ENCODE measurements at regions not wholly inside any gene's neighbourhood (a gene's known extent, or its start where the extent isn't known, plus 50 kb on each side); places are given as distances from the start of the nearest gene placed in this dataset.
"Not testable (repeated sequence)": the region's sequence is repeated elsewhere in the genome, so short reads cannot be mapped to it uniquely, and the experiment has no call there.

DNA sequence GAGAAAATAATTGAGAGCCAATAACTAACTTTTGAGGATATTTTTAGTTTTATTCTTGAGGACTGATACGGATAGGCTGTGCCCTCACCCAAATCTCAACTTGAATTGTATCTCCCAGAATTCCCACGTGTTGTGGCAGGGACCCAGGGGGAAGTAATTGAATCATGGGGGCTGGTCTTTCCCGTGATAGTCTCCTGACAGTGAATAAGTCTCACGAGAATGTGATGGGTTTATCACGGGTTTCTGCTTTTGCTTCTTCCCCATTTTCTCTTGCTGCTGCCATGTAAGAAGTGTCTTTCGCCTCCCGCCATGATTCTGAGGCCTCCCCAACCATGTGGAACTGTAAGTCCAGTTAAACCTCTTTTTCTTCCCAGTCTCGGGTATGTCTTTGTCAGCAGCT lies 292.3 kb upstream of the TFAP2D start:
- not testable (repeated sequence) for TF ChIP-seq POLR2A (IDR thresholded peaks at IDR 0.05)
- TF ChIP-seq, protein P1, sequence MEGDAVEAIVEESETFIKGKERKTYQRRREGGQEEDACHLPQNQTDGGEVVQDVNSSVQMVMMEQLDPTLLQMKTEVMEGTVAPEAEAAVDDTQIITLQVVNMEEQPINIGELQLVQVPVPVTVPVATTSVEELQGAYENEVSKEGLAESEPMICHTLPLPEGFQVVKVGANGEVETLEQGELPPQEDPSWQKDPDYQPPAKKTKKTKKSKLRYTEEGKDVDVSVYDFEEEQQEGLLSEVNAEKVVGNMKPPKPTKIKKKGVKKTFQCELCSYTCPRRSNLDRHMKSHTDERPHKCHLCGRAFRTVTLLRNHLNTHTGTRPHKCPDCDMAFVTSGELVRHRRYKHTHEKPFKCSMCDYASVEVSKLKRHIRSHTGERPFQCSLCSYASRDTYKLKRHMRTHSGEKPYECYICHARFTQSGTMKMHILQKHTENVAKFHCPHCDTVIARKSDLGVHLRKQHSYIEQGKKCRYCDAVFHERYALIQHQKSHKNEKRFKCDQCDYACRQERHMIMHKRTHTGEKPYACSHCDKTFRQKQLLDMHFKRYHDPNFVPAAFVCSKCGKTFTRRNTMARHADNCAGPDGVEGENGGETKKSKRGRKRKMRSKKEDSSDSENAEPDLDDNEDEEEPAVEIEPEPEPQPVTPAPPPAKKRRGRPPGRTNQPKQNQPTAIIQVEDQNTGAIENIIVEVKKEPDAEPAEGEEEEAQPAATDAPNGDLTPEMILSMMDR (IDR thresholded peaks at IDR 0.05) = not testable (repeated sequence)

All from body of pancreas (tissue), 4 donors.